ENCODE measurements at regions not wholly inside any gene's neighbourhood (a gene's known extent, or its start where the extent isn't known, plus 50 kb on each side); places are given as distances from the start of the nearest gene placed in this dataset.

- TF ChIP-seq CTCF (IDR thresholded peaks at IDR 0.05; ENCODE audit: control extremely low read depth in 1 of 3, insufficient read depth in 1 of 3, low read depth in 1 of 3, low read length in 3 of 3), result no peak
Observed at GRCh38 chr1:80646053-80646452, 1154.7 kb upstream of the ADGRL2 start (continued).

Measured in H1 (cell line).